NT2/D1 (cell line): ENCODE measurements at regions not wholly inside any gene's neighbourhood (a gene's known extent, or its start where the extent isn't known, plus 50 kb on each side); places are given as distances from the start of the nearest gene placed in this dataset.

ENCODE experiments used
- DNase-seq: peaks from one replicate; pipeline ENCODE4 v3.0.0-alpha.2; 2011; ENCODE audit warnings: low read depth, low spot score
- H3K27me3 ChIP-seq: 2 replicates; pipeline ENCODE4 v1.6.0; 2011; ENCODE audit warnings: mild to moderate bottlenecking; ENCODE audit not compliant: insufficient read length, insufficient read depth
- H3K36me3 ChIP-seq: 2 replicates; pipeline ENCODE4 v1.6.1; 2011; ENCODE audit warnings: mild to moderate bottlenecking, low read length, mixed read lengths; ENCODE audit not compliant: insufficient read depth, insufficient read length
- H3K4me1 ChIP-seq: 2 replicates; pipeline ENCODE4 v1.5.1; 2011; ENCODE audit not compliant: insufficient read depth, insufficient read length
- H3K4me3 ChIP-seq: 2 replicates; pipeline ENCODE4 v1.5.1; 2011; ENCODE audit warnings: low read depth; ENCODE audit not compliant: insufficient read length
- H3K9ac ChIP-seq: 2 replicates; pipeline ENCODE4 v1.6.0; 2011; ENCODE audit warnings: low read depth; ENCODE audit not compliant: insufficient read length
- H3K9me3 ChIP-seq: 2 replicates; pipeline ENCODE4 v1.5.1; 2011; ENCODE audit warnings: mild to moderate bottlenecking, low read length; ENCODE audit not compliant: insufficient read depth
- SUZ12 ChIP-seq: IDR thresholded peaks from 2 replicates; pipeline ENCODE4 v1.6.1; 2011; ENCODE audit not compliant: insufficient read length, insufficient read depth; ENCODE audit errors: extremely low read depth
- YY1 ChIP-seq: IDR thresholded peaks from 2 replicates; pipeline ENCODE4 v1.6.1; 2011; ENCODE audit not compliant: insufficient read length, insufficient read depth
- ZNF274 ChIP-seq: IDR thresholded peaks from 2 replicates; pipeline ENCODE4 v1.6.1; 2011; ENCODE audit warnings: mild to moderate bottlenecking, low read depth, low read length

GRCh38 chr3:154799800-154800199 lies 280.3 kb upstream of the MME start:
- Histone ChIP-seq H3K4me3 (no peak overlapping the region), H3K27me3 (no peaks in the 10 kb centered on the region), H3K9ac (no peak overlapping the region), H3K36me3 (no peaks in the 10 kb centered on the region), H3K9me3 (peaks cover 21% of the 10 kb centered on the region), H3K4me1 (no peaks in the 10 kb centered on the region)
- TF ChIP-seq ZNF274 (no peak), YY1 (no peak), SUZ12 (no peak)
- DNase-seq = no peak

- no peak for DNase-seq
- H3K9me3 ChIP-seq = no peaks in the 10 kb centered on the region
- no peaks in the 10 kb centered on the region for H3K36me3 ChIP-seq
- TF ChIP-seq ZNF274 (no peak), SUZ12 (no peak), YY1 (no peak)
- H3K4me1 ChIP-seq = no peaks in the 10 kb centered on the region
- H3K4me3 ChIP-seq = no peak overlapping the region
- H3K27me3 ChIP-seq = no peaks in the 10 kb centered on the region
- H3K9ac ChIP-seq = no peak overlapping the region
Observed at GRCh38 chr3:154795582-154795981, 284.5 kb upstream of the MME start.

GRCh38 chr3:154794814-154795445 lies 285.2 kb upstream of the MME start:
- no peaks in the 10 kb centered on the region for H3K27me3 ChIP-seq
- H3K4me1 ChIP-seq = no peaks in the 10 kb centered on the region
- no peaks in the 10 kb centered on the region for H3K9me3 ChIP-seq
- H3K4me3 ChIP-seq = no peak overlapping the region
- no peak overlapping the region for H3K9ac ChIP-seq
- no peaks in the 10 kb centered on the region for H3K36me3 ChIP-seq
- no peak for DNase-seq
- TF ChIP-seq SUZ12 (no peak), ZNF274 (no peak), YY1 (no peak)

- DNase-seq = no peak
- Histone ChIP-seq H3K27me3 (no peaks in the 10 kb centered on the region), H3K36me3 (no peaks in the 10 kb centered on the region), H3K9me3 (no peaks in the 10 kb centered on the region), H3K9ac (no peak overlapping the region), H3K4me1 (no peaks in the 10 kb centered on the region), H3K4me3 (no peak overlapping the region)
- no peak for TF ChIP-seq ZNF274
- no peak for TF ChIP-seq SUZ12
- no peak for TF ChIP-seq YY1
Observed at GRCh38 chr3:154794391-154794790, 285.7 kb upstream of the MME start.

- no peak for TF ChIP-seq YY1
- no peak for TF ChIP-seq ZNF274
- no peak for TF ChIP-seq SUZ12
- Histone ChIP-seq H3K9ac (no peak overlapping the region), H3K27me3 (no peaks in the 10 kb centered on the region), H3K4me3 (no peak overlapping the region), H3K9me3 (no peaks in the 10 kb centered on the region), H3K36me3 (no peaks in the 10 kb centered on the region), H3K4me1 (no peaks in the 10 kb centered on the region)
- DNase-seq = no peak
Observed at GRCh38 chr3:154792828-154793227, 287.3 kb upstream of the MME start.

- no peaks in the 10 kb centered on the region for H3K36me3 ChIP-seq
- no peaks in the 10 kb centered on the region for H3K9me3 ChIP-seq
- no peak for TF ChIP-seq ZNF274
- no peak for TF ChIP-seq SUZ12
- no peak for TF ChIP-seq YY1
- no peaks in the 10 kb centered on the region for H3K27me3 ChIP-seq
- no peak for DNase-seq
- no peak overlapping the region for H3K9ac ChIP-seq
- no peak overlapping the region for H3K4me3 ChIP-seq
- H3K4me1 ChIP-seq = no peaks in the 10 kb centered on the region
Observed at GRCh38 chr3:154791611-154792010, 288.5 kb upstream of the MME start.

GRCh38 chr3:154786724-154787123 lies 293.4 kb upstream of the MME start:
- TF ChIP-seq YY1 (no peak), SUZ12 (no peak), ZNF274 (no peak)
- no peaks in the 10 kb centered on the region for H3K36me3 ChIP-seq
- H3K4me3 ChIP-seq = no peak overlapping the region
- H3K9me3 ChIP-seq = no peaks in the 10 kb centered on the region
- H3K9ac ChIP-seq = no peak overlapping the region
- DNase-seq = no peak
- no peaks in the 10 kb centered on the region for H3K27me3 ChIP-seq
- no peaks in the 10 kb centered on the region for H3K4me1 ChIP-seq

- Histone ChIP-seq H3K9ac (no peak overlapping the region), H3K36me3 (no peaks in the 10 kb centered on the region), H3K4me3 (no peak overlapping the region), H3K9me3 (no peaks in the 10 kb centered on the region), H3K4me1 (no peaks in the 10 kb centered on the region), H3K27me3 (no peaks in the 10 kb centered on the region)
- no peak for TF ChIP-seq SUZ12
- TF ChIP-seq YY1 = no peak
- TF ChIP-seq ZNF274 = no peak
- DNase-seq = no peak
Observed at GRCh38 chr3:154783521-154783931, 296.6 kb upstream of the MME start.
